Tibial nerve (tissue), 4 donors: ENCODE measurements at regions not wholly inside any gene's neighbourhood (a gene's known extent, or its start where the extent isn't known, plus 50 kb on each side); places are given as distances from the start of the nearest gene placed in this dataset.

ENCODE experiments used
- DNase-seq, 2 donors: peaks; one replicate each; pipeline ENCODE4 v3.0.0-alpha.2; 2019; ENCODE audit warnings: low spot score in 2 of 2
- H3K27ac ChIP-seq, 4 donors: fragments of 200-600 bp; sonication (generic) in 3 of 4; one replicate each; pipeline ENCODE4 v1.5.1; 2017 to 2019; ENCODE audit warnings: mild to moderate bottlenecking in 1 of 4
- H3K27me3 ChIP-seq, 2 donors: fragments of 200-600 bp; sonication (generic) in 1 of 2; one replicate each; pipeline versions ENCODE4 v1.5.1 to v1.6.0; 2017 to 2019
- H3K36me3 ChIP-seq, 3 donors: fragments of 200-600 bp; sonication (generic); one replicate each; pipeline ENCODE4 v1.5.1; 2018 to 2019
- H3K4me1 ChIP-seq, 4 donors: fragments of 200-600 bp; sonication (generic) in 3 of 4; one replicate each; pipeline ENCODE4 v1.5.1; 2017 to 2019
- H3K4me3 ChIP-seq, 4 donors: fragments of 200-600 bp; sonication (generic) in 3 of 4; one replicate each; pipeline ENCODE4 v1.5.1; 2017 to 2019; ENCODE audit warnings: mild to moderate bottlenecking in 1 of 4, moderate library complexity in 1 of 4
- H3K9me3 ChIP-seq, 4 donors: fragments of 200-600 bp; sonication (generic) in 3 of 4; one replicate each; pipeline ENCODE4 v1.5.1; 2017 to 2019
- EP300 ChIP-seq, 2 donors: sonication (generic); formaldehyde crosslinking; IDR thresholded peaks; one replicate each; pipeline ENCODE4 v1.6.1; 2017; ENCODE audit warnings: antibody characterized with exemption in 2 of 2, mild to moderate bottlenecking in 1 of 2
- POLR2A ChIP-seq, 2 donors: fragments of 450-650 bp; IDR thresholded peaks; one replicate each; pipeline ENCODE4 v1.6.1; 2017; ENCODE audit warnings: antibody characterized with exemption in 2 of 2, mild to moderate bottlenecking in 2 of 2, moderate library complexity in 2 of 2
- WGBS, 2 donors: methylation state at CpG; one replicate each; pipeline ENCODE4 v1.1.5; 2018; 5-methylcytosine and 5-hydroxymethylcytosine counted together
- TF ChIP-seq, protein P1 (sequence below), 5 experiments: fragments of 200-600 bp in 3 of 5; fragments of 450-650 bp in 2 of 5; sonication (generic) in 3 of 5; IDR thresholded peaks; one replicate each; pipeline ENCODE4 v1.5.1; 2016 to 2019; ENCODE audit warnings: antibody characterized with exemption in 5 of 5, mild to moderate bottlenecking in 3 of 5, moderate library complexity in 2 of 5

- no peak overlapping the region for H3K4me3 ChIP-seq
- no peaks in the 10 kb centered on the region for H3K9me3 ChIP-seq
- H3K36me3 ChIP-seq: no peaks in the 10 kb centered on the region
- no peaks in the 10 kb centered on the region for H3K4me1 ChIP-seq
- H3K27me3 ChIP-seq: no peaks in the 10 kb centered on the region
- H3K27ac ChIP-seq: no peak overlapping the region
- TF ChIP-seq EP300 (IDR thresholded peaks at IDR 0.05): no peak
- TF ChIP-seq, protein P1, sequence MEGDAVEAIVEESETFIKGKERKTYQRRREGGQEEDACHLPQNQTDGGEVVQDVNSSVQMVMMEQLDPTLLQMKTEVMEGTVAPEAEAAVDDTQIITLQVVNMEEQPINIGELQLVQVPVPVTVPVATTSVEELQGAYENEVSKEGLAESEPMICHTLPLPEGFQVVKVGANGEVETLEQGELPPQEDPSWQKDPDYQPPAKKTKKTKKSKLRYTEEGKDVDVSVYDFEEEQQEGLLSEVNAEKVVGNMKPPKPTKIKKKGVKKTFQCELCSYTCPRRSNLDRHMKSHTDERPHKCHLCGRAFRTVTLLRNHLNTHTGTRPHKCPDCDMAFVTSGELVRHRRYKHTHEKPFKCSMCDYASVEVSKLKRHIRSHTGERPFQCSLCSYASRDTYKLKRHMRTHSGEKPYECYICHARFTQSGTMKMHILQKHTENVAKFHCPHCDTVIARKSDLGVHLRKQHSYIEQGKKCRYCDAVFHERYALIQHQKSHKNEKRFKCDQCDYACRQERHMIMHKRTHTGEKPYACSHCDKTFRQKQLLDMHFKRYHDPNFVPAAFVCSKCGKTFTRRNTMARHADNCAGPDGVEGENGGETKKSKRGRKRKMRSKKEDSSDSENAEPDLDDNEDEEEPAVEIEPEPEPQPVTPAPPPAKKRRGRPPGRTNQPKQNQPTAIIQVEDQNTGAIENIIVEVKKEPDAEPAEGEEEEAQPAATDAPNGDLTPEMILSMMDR (IDR thresholded peaks at IDR 0.05): no peak
- no peak for TF ChIP-seq POLR2A (IDR thresholded peaks at IDR 0.05)
- WGBS, 2 donors: 75 to 78% methylated on average over 3 of the region's 3 CpGs
- DNase-seq: no peak
Observed at GRCh38 chr1:218995091-218995665, 178.5 kb upstream of the LYPLAL1 start.

DNA sequence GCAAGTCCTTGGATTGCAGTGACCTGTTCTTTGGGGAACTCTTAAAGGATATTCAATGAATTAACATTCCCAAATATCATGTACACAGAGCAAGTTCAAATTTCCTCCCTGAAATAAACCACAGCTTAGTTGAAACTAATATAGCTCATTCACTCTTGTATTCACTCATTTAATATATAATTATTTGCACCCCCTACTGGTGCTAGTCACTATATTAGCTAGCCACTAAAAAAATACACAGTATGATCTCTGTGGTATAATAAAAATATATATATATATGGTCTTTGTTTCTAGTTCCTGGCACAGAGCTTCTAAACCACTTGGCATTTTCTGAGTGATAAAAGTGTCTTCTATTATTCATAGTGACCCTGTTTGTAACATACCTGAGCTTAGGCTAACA, 177.3 kb upstream of the LYPLAL1 start:
- Histone ChIP-seq H3K4me1 (no peaks in the 10 kb centered on the region), H3K36me3 (no peaks in the 10 kb centered on the region), H3K4me3 (no peak overlapping the region), H3K27me3 (no peaks in the 10 kb centered on the region), H3K9me3 (no peaks in the 10 kb centered on the region), H3K27ac (no peak overlapping the region)
- DNase-seq: no peak
- no peak for TF ChIP-seq POLR2A (IDR thresholded peaks at IDR 0.05)
- TF ChIP-seq, protein P1 (IDR thresholded peaks at IDR 0.05): peak in 1 of 5 experiments; percentile 7
- no peak for TF ChIP-seq EP300 (IDR thresholded peaks at IDR 0.05)

DNA sequence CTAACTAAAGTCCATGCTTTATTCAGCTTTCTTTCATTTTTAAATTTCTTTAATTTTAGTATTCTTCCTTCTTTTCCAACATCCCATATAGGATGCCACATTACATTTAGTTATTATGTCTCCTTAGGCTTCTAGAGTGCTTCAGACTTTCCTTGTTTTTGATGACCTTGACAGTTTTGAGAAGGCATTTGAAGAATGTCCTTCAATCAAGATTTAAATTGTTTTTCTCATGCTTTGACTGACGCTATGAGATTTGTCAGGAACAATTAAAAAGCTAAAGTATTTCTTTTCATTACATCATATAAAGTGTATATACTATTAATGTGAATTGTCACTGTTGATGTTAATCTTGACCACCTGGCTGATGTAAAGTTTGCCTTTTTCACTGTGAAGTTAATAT, 173.7 kb upstream of the LYPLAL1 start:
- DNase-seq: no peak
- WGBS, 2 donors: 55 to 66% methylated on average over 1 of the region's 1 CpG
- Histone ChIP-seq H3K9me3 (peaks cover 0 to 11% (median 5%) of the 10 kb centered on the region in 4 donors), H3K36me3 (no peaks in the 10 kb centered on the region), H3K4me3 (no peak overlapping the region), H3K4me1 (no peaks in the 10 kb centered on the region), H3K27me3 (no peaks in the 10 kb centered on the region), H3K27ac (no peak overlapping the region)
- TF ChIP-seq EP300 (IDR thresholded peaks at IDR 0.05) (no peak), POLR2A (IDR thresholded peaks at IDR 0.05) (no peak)
- TF ChIP-seq, protein P1 (IDR thresholded peaks at IDR 0.05): no peak

DNA sequence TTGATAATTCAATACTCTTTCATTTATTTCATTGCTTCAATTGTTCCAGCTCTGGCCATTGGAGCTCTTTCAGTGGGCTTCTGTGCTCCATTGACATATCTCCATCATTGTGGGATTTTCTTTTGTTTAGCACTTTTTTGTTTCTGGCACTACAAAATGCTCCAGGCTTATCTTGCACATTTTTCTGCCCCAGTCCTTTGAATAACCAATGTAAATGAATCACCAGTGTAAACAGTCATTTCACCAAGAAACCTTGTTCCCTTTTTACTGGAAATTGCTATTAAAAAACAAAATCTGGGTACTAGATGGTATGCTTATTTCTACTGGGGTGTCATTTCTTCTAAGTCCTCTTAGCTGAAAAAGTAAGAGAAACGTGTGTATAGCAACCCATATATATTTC, 173.0 kb upstream of the LYPLAL1 start:
- TF ChIP-seq, protein P1 (IDR thresholded peaks at IDR 0.05): no peak
- TF ChIP-seq POLR2A (IDR thresholded peaks at IDR 0.05) (no peak), EP300 (IDR thresholded peaks at IDR 0.05) (no peak)
- 81 to 85% methylated on average over 1 of the region's 1 CpG for WGBS, 2 donors
- H3K9me3 ChIP-seq: peaks cover 0 to 15% (median 11%) of the 10 kb centered on the region in 4 donors

GRCh38 chr1:219010720-219011119, 163.0 kb upstream of the LYPLAL1 start:
- no peak for DNase-seq
- H3K4me3 ChIP-seq: no peak overlapping the region

More for the DNA sequence above, 173.0 kb upstream of the LYPLAL1 start:
- Histone ChIP-seq H3K36me3 (no peaks in the 10 kb centered on the region), H3K4me3 (no peak overlapping the region), H3K4me1 (no peaks in the 10 kb centered on the region), H3K27me3 (no peaks in the 10 kb centered on the region), H3K27ac (no peak overlapping the region)
- DNase-seq: no peak

More at GRCh38 chr1:219010720-219011119, 163.0 kb upstream of the LYPLAL1 start:
- Histone ChIP-seq H3K9me3 (peaks cover 0 to 10% (median 0%) of the 10 kb centered on the region in 4 donors), H3K36me3 (no peaks in the 10 kb centered on the region), H3K4me1 (no peaks in the 10 kb centered on the region), H3K27ac (no peak overlapping the region), H3K27me3 (no peaks in the 10 kb centered on the region)
- 82 to 84% methylated on average over 2 of the region's 2 CpGs for WGBS, 2 donors
- TF ChIP-seq, protein P1 (IDR thresholded peaks at IDR 0.05): no peak
- TF ChIP-seq EP300 (IDR thresholded peaks at IDR 0.05) (no peak), POLR2A (IDR thresholded peaks at IDR 0.05) (no peak)
